ENCODE measurements at regions not wholly inside any gene's neighbourhood (a gene's known extent, or its start where the extent isn't known, plus 50 kb on each side); places are given as distances from the start of the nearest gene placed in this dataset.

DNA sequence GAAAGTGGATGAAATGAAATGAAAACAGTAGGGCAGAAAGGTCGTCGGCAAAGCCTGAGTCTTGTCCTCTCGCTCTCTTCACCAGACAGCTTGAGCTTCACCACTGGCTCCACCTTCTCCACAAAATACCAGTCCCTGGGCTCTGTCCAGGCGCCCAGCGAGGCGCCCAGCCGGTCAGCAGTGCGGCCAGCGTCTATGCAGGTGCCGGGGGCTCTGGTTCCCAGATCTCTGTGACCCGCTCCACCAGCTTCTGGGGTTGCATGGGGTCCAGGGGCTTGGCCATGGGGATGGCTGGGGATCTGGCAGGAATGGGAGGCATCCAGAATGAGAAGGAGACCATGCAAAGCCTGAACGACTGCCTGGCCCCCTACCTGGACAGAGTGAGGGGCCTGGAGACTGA lies 600.5 kb upstream of the ZP4 start:
- TF ChIP-seq ZFX (IDR thresholded peaks at IDR 0.05; ENCODE audit: borderline replicate concordance): no peak
- TF ChIP-seq CTCF (IDR thresholded peaks at IDR 0.05): no peak

DNA sequence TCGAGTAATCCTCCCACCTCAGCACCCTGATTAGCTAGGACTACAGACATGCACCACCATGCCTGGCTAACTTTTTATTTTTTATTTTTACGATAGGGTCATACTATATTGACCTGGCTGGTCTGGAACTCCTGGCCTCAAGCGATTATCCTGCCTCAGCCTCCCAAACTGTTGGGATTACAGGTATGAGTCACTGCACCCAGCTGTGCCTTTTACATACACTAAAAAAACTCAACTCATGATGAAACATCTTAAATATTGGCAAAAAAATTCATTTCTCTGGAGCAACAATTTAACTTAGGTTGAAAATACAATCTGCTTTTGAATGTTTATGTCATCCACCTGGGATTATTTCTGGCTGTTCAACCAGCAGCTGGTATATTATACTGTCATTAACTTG lies 598.3 kb upstream of the ZP4 start:
- H3K27ac ChIP-seq: no peak overlapping the region
- TF ChIP-seq ZFX (IDR thresholded peaks at IDR 0.05; ENCODE audit: borderline replicate concordance) (no peak), CTCF (IDR thresholded peaks at IDR 0.05) (no peak)

More for the DNA sequence above, 600.5 kb upstream of the ZP4 start:
- H3K27ac ChIP-seq: no peak overlapping the region

- TF ChIP-seq ZFX (IDR thresholded peaks at IDR 0.05; ENCODE audit: borderline replicate concordance) (no peak), CTCF (IDR thresholded peaks at IDR 0.05) (no peak)
- no peak overlapping the region for H3K27ac ChIP-seq
Measured at GRCh38 chr1:238488401-238488800, 597.7 kb upstream of the ZP4 start.

- TF ChIP-seq ZFX (IDR thresholded peaks at IDR 0.05; ENCODE audit: borderline replicate concordance) (no peak), CTCF (IDR thresholded peaks at IDR 0.05) (no peak)
- no peak overlapping the region for H3K27ac ChIP-seq
Measured at GRCh38 chr1:238487931-238488330, 597.2 kb upstream of the ZP4 start.

DNA sequence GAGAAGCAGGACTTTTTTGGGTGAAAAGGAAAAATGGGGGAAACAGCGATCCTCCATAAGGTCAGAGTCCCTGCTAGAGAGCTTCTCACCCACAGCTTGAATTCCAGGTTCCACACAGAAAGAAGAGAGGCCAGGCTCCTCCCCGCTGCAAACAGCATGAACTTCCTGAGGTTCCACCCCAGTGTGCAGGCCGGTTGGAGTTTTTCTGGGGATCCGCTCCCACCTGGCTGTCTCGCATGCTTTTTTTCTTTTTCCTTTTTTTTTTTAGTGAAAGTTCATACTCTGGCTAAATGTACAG lies 595.1 kb upstream of the ZP4 start:
- TF ChIP-seq CTCF (IDR thresholded peaks at IDR 0.05) (no peak), ZFX (IDR thresholded peaks at IDR 0.05; ENCODE audit: borderline replicate concordance) (no peak)
- H3K27ac ChIP-seq: peak overlapping the region; percentile 87

DNA sequence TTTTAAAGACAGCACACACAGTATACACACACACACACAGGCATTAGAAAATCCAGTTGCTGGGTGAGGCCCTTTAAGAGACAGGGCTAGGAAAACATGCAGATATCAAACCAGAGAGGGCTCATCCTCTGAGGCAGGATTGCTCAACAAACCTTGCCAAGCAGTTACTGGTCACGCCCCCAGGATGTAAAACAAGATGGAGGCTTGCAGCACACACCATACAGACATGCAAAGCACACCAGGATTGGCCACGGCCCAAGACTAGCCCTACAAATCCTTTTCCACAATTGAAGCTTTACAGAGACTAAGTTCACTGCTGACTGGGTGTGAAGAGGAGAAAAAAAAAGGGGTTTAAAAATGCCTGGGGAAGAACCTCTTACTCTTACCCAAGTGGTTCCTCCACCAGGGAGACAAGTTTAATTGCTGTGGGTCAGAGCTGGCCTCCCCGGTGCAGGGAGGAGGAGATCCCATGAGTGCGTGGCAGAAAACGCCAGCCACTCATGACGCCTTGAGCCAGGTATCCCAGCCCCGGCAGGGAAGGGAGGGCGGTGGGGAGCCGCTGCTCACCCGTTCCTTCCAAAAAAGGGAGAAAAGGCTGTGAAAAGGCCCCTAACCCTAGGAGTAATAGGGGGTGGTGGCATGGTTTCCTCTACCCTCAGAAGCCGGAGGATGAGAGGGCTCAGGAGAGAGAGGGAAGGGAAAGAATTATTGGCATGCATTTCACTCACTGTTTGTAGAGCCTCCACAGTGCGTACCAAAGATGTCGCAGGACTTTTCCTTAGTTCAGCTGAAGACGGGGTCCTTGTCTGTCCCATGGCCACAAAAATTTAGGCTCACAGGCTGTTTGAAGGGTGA lies 594.6 kb upstream of the ZP4 start:
- H3K27ac ChIP-seq: peak overlapping the region; percentile 87
- TF ChIP-seq CTCF (IDR thresholded peaks at IDR 0.05) (no peak), ZFX (IDR thresholded peaks at IDR 0.05; ENCODE audit: borderline replicate concordance) (no peak)

DNA sequence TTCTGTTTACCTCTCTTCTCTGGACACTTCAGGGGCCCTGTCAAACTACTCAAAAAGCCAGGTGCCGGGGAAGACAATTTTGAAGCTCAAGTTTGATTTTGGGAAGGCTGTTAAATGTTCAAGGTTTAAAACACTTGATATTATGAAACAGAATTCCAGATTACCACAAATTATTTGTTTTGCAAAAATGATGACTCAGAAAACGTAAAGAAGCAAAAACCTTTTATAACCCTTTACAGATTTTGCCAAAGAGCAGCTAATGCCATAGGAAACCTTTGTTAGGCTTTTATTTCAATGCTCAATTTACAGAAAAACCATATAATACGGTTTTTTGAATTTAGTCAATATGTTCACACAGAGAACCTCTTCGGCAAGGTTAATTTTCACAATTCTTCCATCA lies 593.4 kb upstream of the ZP4 start:
- H3K27ac ChIP-seq: no peak overlapping the region
- TF ChIP-seq CTCF (IDR thresholded peaks at IDR 0.05): no peak
- no peak for TF ChIP-seq ZFX (IDR thresholded peaks at IDR 0.05; ENCODE audit: borderline replicate concordance)

Data from 22Rv1 (cell line).